Hypothalamus (tissue), 51 donors: ENCODE measurements at regions not wholly inside any gene's neighbourhood (a gene's known extent, or its start where the extent isn't known, plus 50 kb on each side); places are given as distances from the start of the nearest gene placed in this dataset.
A peak's percentile ranks its signal among the peaks of the same experiment; 100 is the strongest.

ENCODE experiments used
- DNase-seq, 51 donors: peaks; one replicate each; lab custom pipeline; 2025; lab: John Stamatoyannopoulos, UW

DNA sequence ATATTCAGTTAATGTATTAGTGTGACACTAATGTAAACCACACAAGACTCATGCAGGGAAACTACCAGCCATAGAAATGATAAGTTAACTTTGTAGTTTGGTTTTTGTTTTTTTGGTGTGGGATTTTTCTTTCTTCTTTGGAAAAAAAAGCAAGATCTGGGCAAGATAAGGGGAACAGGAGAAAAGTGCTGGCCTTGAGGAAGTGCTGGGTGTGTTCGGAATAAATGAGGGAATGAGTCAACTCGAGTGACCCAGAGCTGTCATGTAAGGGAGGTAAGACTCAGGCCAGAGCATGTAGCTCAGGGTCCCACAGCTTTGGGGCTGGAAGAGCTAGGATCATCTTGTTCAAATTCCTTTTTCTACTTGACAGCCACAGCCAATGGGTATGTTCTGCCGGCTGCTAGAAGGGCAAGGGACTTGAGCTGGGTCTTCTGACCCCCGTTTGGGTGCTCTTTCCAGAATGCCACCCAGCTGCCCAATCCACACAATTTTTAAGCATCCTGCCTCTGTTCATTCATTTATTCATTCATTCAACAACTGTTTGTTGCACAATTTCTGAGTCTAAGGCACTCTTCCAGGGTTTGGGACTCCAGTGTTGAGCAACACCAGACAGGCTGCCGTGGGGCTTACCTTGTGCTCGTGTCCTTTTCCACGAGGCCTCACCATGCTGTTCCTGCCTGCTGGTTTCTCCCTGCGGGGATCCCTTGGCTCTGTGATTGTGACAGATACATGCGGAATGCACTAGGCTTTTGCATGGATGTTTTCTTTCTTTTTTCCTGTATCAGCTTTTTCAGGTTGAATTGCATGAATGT is 54.5 kb downstream of the CLDN34 start:
- no peak for DNase-seq

DNA sequence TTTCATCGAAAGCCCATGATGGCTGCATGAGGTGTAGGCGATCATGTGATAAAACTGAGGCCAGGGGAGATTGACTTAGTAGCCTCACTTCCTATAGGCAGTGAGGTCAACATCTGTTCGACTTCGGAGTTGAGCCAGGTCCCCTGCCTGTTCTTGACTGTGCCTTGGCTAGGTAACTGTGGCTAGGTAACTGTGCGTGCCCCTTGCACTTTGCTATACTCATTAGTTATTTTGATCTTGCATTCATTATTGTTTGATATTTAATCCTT is 55.0 kb downstream of the CLDN34 start:
- DNase-seq, result no peak

DNA sequence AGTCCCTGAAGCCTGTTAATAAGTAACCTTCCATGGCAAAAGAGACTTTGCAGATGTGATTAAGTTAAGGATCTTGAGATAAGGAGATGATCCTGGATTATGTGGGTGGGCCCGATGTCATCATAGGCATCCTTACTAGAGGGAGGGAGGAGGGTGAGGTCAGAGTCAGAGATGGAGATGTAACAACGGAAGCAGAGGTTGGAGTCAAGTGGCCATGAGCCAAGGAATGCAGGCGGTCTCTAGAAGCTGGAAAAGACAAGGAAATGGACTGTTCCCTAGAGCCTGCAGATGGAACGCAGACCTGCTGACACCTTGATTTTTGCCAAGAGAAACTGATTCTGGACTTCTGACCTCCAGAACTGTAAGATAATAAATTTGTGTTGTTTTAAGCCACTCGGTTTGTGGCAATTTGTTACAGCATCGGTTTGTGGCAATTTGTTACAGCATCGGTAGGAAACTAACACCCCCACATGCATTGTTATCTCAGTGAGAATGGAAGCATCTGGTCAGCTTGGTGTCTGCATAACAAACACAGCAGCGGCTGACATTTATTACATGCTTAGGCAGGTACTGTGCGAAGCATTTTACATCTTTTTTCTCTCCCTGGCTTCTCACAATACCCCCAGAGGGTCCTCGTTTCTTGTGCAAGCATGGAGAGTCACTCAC is 55.6 kb downstream of the CLDN34 start:
- DNase-seq, result no peak

DNA sequence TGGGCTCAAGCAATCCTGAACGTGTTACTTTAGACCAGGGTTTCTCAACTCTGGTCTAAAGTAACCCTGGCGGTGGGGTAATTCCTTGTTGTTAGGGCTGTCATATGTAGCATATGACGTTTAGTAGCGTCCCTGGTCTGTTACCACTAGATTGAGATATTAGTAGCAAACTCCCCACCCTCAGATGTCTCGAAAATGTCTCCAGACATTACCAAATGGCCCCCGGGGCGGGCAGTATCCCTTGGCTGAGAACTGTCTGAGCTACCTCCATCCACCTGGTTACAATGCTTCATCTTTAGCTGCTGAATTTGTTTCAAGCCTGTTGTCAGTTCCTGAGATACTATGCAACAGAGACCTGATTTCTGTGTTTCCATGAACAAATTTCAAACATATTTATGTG is 56.7 kb downstream of the CLDN34 start:
- no peak for DNase-seq

DNA sequence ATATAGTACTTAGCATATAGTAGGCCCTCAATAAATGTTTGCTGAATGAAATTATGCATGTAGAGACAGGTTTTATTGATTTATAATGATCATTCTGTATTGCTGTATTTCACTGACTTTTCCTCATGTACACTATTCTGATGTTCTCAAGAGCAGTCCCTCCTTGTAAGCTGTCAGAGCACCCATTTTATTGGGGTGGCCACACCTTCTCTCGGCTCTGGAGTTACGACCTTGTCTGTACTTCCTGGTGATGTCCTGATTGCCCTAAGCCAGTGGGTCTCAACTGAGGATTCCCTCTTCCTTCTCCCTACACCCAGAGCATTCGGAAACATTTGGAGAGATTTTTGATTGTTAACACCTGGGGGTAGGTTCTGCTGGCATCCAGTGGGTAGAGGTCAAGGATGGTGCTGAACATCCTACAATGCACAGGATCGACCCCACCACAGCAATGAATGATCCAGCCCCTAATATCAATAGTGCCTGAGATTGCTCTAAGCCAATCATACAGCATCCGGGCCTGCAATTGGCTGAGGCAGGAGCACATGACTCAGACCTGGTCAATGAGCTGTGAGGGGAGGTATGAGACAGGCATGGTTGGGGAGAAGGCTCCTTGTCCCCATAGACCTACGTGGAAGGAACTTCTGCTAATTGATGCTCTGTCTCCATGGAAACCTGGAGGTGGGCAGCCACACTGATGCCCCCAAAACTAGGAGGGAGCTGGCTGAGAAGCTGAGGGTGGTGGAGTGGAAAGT is 58.8 kb downstream of the CLDN34 start:
- DNase-seq, result no peak

DNA sequence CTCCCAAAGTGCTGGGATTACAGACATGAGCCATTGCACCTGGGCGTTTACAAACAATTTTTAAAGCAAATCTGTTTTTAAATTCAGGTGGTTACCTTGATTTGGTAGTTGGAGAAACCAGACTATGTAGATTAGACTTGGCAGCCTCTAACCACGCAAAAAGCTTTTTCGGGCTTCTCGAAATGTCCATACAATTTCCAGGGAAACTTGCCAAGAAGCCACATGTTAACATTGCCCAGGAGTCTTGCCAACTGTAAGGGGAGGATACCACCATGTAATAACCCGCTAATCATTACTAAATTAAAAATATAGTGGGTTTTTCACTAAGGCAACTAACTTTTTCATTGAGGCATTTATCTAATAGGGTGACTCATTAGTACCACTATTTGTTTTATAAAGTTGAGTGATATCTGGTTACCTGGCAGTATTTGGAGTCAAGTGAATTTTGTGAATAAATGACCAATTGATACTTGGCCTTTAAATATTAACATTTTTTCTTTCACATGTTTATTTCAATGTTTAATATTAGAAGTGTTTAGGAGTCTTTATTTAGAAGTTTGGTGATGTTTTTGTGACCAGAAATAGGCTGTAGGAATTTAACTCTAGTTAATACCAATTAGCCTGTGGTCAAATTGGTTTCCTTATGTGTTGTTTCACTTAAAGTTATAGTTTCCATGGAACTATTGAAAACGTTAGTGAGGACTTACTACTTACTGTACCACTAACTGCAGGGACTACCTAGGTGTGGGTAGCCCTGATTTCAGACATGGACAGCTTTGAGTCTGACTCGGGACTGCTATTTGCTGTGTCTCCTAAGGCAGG is 61.3 kb downstream of the CLDN34 start:
- DNase-seq, result no peak

DNA sequence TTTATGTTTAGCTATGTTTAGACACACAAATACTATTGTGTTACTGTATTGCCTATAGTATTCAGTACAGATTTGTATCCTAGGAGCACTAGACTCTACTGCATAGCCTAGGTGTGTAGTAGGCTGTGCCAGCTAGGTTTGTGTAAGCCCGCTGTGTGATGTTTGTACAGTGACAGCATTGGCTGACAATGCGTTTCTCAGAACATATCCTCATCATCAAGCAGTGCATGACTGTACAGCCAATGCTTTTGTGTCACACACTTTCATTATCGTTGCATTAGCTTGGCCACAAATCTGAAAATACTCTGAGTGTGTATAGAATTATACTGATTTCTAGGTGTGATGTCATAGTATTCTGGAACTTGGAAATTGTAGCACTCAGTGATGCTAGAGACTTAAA is 63.4 kb downstream of the CLDN34 start:
- no peak for DNase-seq

DNA sequence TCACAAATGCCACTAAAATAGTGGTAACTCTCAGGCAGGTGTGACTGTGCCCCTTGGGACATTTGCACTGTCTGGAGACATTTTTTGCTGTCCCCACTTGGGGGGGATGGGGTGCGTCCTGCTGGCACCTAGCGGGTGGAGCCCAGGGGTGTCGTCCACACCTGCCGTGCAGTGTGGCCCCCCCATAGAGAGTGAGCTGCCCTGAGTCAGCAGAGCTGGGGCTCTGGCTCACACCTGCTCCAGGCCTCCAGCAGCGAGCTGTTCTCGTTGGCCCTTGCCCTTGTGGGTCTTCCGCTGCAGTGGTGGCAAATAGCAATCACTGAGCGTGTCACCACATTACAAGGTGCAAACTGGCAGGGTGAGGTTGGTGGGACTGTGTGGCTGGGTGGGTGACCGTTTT is 64.6 kb downstream of the CLDN34 start:
- DNase-seq, result no peak

DNA sequence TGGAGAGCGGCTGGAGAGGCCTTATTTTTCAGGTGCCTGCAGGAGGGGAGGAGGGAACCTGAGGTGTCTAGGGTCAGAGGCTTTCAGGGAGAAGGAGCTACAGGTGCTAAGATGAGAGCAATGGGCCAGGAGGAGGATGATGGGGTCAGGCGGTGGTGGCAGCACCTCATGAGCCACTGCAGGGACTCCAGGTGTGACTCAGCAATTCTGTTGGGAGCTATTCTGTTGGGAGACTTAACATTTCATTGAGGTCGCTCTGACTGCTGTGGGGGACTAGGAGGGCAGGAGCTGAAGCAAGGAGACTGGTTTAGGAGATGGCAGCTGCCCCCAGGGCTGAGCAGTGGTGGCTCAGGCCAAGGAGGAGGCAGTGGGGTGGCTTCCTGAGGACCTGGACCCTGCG is 65.0 kb downstream of the CLDN34 start:
- no peak for DNase-seq

DNA sequence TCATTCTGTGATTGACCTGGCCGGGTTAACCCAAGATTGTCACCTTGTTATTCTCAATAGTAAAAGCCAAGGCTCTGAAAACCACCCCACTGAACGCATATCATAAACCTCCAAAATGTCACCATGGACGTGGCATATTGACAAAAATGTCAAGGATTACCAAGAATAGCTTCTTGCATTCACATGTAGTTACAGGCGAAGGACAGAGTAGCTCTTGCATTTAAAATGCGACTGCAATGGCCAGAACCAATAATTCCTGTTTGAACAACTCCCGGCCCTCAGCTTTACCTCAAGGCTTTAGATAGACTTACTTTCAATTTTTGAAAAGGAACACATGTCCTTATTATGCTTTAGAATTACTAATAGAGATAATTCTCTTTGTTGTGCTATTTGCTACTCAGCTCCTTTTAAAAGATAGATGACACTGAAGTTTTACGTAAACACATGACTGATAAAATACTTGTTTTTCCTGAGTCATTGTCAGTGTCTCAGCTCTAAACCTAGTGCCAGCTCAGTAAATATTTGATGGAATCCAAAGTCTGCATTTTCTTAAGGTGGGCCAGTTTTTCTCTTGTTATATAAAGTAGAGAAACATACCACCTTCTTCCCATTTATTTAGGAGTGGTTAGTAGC is 66.3 kb downstream of the CLDN34 start:
- DNase-seq, result no peak

DNA sequence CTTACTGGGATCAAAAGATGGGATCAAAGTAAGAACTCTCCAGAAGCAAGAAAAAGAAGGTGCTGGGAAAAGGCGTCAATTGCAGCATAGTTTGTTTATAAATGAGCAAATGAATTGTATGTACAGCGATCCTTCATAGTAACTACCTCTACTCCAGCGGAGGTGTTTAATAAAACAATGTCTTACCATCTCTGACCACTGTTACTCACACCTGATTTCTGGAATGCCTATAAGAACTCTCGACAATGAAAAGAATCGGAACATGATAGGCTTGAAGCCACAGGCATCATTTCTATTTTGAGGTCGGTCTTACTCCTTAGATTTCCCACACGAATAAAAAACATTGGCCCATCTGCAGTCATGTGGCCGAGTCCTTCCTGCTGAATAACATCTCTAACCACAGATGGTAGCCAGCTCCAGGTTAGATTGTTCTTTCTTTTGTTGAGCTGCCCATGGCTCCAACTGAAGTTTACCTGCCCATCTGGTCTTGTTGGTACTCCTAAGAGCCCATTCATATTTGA is 67.6 kb downstream of the CLDN34 start:
- no peak for DNase-seq

DNA sequence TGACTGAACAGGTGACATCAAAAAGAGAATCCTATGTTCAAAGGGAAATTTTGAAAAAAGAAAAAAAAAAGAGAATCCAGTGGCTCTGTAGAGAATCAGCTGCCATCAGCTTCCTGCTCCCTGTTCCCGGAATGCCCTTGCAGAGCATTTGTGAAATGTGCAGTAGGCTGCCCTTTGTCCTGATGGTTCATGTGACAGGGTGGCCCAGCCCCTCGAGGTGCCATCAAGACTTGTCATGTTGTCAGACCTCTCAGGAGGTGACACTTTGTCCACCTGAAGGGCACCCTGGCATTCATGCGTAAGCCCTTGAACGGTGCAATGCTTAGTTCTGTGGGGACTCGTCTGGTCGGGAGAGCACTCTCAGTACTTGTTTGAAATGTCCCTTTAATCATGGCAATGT is 71.4 kb downstream of the CLDN34 start:
- DNase-seq, result no peak

DNA sequence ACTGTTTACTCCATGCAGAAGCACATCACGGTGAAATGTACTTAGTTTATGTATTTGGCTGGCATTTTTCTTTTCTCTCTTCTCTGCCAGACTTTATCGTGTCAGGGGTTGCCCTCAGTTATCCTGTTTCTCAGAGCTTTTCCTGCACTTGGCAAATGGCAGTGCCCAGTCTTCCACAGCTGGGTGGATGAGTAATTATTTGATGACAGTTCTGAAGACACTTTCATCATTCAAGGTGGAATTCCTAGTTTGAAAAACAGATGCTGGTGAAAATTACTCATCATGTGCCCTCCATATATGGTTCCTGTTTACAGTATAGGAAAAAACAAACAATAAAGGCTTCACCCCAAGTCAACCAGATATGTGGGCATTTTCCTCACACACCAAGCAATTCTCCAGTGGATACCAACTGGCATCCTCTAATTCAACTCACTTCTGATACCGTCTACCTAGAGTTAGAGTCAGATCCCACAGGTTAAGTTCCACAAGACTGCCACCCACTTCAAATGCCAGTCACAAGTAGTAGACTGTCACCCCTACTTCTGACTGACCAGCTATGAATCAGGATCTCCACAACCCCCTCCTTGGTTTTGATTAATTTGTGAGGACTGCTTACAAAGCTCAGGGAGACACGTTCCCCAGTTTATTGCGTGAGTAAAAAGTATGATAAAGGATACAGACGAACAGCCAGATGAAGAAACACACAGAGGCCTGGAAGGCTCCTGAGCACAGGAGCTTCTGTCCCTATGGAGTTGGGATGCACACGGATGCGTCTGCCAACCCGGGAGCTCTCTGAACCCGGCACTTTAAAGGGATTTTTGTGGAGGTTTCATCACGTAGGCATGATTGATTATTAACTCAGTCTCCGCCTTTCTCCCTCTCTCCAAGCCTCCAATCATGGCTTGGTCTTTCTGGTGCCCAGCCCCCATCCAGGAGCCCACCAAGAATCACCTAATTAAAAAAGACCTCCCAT is 72.9 kb downstream of the CLDN34 start:
- DNase-seq, result no peak

DNA sequence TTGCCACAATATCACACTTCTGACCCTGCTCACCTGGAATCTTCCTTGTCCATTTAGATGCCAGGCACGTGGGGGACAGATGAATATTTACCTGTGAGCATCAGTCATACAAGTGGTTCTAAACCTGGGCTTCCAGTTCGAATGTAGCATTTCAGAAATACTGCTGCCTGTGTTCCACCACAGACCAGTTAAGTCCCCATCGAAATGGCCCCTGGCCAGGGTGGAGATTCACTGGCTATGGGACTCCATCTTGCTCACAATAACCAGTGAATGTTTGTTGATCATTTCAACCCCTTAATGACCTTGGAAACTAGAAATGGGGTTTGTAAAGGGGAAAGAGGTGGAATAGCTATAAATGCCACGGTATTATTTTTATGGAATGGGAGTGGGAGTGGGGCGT is 73.8 kb downstream of the CLDN34 start:
- DNase-seq, result no peak

DNA sequence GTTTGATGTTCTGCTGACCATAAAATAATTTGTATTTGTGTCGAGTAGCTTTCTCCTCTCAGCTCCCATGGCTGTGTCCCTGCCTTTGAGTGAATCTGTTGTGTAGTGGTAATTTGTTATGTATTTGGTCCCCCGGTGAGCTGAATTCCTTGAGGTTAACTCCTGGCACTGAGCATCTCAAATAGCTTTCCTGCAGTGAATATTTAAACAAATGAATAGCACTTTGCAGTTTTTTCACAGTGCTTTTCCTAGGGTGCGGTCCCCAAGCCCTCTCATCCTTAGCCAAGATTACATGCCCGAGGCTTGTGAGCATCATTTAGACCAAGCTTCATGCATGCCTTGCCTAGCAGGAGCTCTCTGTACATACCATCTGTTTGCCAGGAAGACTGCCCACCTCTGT is 74.2 kb downstream of the CLDN34 start:
- DNase-seq, result no peak

DNA sequence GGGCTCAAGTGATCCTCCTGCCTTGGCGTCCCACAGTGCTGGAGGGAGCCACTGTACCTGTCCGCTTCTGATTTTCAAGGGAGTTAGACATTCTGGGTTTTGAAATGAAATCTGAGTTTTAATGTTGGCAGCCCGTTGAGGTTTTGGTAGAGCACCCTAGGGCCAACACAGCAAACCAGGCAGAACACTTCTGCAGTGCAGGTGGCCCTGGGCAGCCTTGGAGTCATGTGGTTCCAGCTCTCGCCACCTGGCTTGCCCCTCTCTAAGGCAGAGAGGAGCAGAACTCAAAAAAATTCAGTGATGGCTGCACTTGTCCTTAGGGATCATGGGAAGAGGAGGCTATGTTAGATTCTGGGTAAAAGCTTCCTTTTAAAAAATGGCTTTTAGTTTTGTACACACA is 74.9 kb downstream of the CLDN34 start:
- DNase-seq, result no peak

DNA sequence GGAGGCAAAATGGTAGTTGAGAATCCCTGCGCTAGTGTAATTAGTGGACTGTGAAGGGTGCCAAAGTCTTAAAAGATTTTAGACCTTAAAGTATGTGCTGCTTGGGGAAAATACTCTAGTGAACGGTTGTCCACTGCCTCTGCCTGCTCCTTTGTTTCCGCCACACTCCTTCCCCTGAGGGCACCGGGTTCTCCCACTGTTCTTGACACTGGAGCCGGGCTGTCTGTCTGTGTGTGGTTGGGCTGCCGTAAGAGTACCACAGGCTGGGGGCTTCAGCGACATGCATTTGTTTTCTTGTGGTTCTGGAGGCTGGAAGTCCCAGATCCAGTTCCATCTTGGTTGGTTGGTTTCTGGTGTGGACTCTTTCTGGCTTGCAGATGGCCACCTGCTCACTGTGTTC is 76.2 kb downstream of the CLDN34 start:
- DNase-seq, result no peak

DNA sequence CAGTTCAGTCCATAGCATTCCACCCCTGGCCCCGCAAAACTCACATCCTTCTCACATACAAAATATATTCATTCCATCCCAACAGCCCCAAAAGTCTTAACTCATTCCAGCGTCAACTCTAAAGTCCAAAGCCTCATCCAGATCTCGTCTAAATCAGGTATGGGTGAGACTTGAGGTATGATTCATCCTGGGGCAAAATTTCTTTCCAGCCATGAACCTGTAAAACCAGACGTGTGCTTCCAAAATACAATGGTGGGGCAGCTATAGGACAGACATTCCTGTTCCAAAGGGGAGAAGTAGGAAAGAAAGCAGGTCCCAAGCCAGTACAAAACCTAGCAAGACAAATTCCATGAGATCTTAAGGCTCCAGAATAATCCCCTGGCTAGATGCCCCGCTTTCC is 76.9 kb downstream of the CLDN34 start:
- DNase-seq, result no peak

DNA sequence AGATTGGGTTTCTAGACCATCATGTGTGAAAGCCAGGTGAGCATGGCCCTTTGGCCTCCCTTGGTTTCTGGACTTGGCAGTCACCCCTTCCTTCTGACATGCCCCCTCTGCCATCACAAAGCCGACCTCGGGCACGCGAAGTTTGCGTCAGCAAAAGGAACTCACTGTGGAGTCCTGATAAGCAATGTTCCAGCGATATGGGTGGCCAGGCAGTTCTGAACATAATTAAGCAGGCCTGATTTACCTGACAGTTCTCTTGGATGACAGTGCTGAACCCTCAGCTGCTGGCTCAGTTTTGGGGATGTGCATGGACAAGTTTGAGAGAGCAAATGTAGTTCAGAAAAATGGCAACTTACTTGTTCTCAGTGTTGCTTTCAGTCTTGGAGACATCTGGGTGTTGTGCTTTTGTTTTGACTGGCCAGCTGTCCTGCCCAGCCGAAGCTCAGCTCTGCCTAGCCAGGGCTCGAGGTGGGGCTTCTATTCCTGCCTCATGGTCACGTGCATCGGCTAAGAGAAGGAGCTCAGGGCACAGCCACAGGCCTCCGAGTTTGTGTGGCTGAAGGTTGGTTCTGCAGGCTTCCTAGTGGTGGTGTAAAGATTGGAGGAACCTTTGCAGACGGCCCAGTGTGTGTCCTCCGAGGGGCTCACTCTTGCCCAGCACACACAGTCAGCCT is 78.3 kb downstream of the CLDN34 start:
- DNase-seq, result peak in 1 of 51 donors; percentile 12
